ENCODE measurements at regions not wholly inside any gene's neighbourhood (a gene's known extent, or its start where the extent isn't known, plus 50 kb on each side); places are given as distances from the start of the nearest gene placed in this dataset.

GRCh38 chr9:13447843-13448422, 168.4 kb upstream of the MPDZ start:
- H3K27me3 ChIP-seq (ENCODE audit: insufficient read depth, poor library complexity, severe bottlenecking) = no peaks in the 10 kb centered on the region
- H3K27ac ChIP-seq (replicated peaks) = no peak overlapping the region
- H3K4me3 ChIP-seq (replicated peaks; ENCODE audit: insufficient read depth, low read length) = no peak overlapping the region
- no peak for DNase-seq (ENCODE audit: low read depth in 1 of 2, low spot score in 1 of 2)
- TF ChIP-seq, protein P1, sequence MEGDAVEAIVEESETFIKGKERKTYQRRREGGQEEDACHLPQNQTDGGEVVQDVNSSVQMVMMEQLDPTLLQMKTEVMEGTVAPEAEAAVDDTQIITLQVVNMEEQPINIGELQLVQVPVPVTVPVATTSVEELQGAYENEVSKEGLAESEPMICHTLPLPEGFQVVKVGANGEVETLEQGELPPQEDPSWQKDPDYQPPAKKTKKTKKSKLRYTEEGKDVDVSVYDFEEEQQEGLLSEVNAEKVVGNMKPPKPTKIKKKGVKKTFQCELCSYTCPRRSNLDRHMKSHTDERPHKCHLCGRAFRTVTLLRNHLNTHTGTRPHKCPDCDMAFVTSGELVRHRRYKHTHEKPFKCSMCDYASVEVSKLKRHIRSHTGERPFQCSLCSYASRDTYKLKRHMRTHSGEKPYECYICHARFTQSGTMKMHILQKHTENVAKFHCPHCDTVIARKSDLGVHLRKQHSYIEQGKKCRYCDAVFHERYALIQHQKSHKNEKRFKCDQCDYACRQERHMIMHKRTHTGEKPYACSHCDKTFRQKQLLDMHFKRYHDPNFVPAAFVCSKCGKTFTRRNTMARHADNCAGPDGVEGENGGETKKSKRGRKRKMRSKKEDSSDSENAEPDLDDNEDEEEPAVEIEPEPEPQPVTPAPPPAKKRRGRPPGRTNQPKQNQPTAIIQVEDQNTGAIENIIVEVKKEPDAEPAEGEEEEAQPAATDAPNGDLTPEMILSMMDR (IDR thresholded peaks at IDR 0.05; ENCODE audit: insufficient read depth, low read length) = no peak
- no peak for TF ChIP-seq REST (IDR thresholded peaks at IDR 0.05; ENCODE audit: insufficient replicate concordance, low read depth)
- TF ChIP-seq POLR2AphosphoS5 (IDR thresholded peaks at IDR 0.05; ENCODE audit: low read depth) = no peak
- no peak for TF ChIP-seq SPI1 (IDR thresholded peaks at IDR 0.05; ENCODE audit: borderline replicate concordance, low read depth)
- TF ChIP-seq GABPA (IDR thresholded peaks at IDR 0.05; ENCODE audit: low read depth) = no peak

DNA sequence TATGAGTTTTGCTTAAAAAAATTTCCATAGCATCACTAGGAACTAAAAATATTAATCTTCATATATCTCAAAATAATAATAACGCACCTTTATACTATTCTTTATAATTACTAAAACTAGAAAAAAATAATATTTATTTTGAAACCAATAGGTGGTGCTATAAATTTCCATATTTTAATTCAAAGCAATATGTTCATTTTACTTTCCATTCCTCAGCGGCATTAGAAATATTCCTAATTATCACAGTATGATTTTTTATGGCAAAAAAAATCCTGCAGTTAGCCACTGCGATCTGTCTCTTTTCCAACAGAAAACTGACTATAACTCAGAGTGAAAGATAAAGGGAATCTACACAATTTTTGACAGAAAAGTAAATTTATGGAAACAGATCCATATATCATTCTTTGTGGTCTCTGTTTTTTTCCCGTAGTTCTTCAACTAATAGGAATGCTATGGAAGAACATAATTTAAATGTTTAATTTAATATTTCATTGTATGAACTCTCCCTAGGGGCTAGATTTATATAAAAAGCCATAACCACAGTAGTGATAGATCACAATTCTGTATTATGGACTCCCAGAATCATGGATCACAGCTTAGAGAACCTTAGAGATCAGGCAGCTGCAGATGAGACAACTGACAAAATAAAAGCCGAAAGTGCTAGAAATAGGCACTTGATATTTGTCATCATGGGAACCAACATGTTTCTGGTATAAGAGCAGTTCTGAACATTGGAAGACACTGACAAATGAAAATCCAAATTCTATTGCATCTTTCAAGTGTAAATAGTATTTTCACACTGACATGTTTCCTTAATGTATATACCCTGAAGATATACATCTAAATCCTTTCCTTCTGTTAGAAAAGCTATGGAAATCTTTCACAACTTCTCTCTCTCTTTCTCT, 167.7 kb upstream of the MPDZ start:
- no peak for TF ChIP-seq GABPA (IDR thresholded peaks at IDR 0.05; ENCODE audit: low read depth)
- TF ChIP-seq POLR2AphosphoS5 (IDR thresholded peaks at IDR 0.05; ENCODE audit: low read depth) = no peak
- TF ChIP-seq, protein P1 (IDR thresholded peaks at IDR 0.05; ENCODE audit: insufficient read depth, low read length) = no peak
- TF ChIP-seq REST (IDR thresholded peaks at IDR 0.05; ENCODE audit: insufficient replicate concordance, low read depth) = no peak
- TF ChIP-seq SPI1 (IDR thresholded peaks at IDR 0.05; ENCODE audit: borderline replicate concordance, low read depth) = no peak
- DNase-seq (ENCODE audit: low read depth in 1 of 2, low spot score in 1 of 2) = no peak
- Histone ChIP-seq H3K27me3 (ENCODE audit: insufficient read depth, poor library complexity, severe bottlenecking) (no peaks in the 10 kb centered on the region), H3K4me3 (replicated peaks; ENCODE audit: insufficient read depth, low read length) (no peak overlapping the region), H3K27ac (replicated peaks) (no peak overlapping the region)

GRCh38 chr9:13446286-13446937, 166.9 kb upstream of the MPDZ start:
- Histone ChIP-seq H3K27ac (replicated peaks) (no peak overlapping the region), H3K4me3 (replicated peaks; ENCODE audit: insufficient read depth, low read length) (no peak overlapping the region), H3K27me3 (ENCODE audit: insufficient read depth, poor library complexity, severe bottlenecking) (no peaks in the 10 kb centered on the region)
- DNase-seq (ENCODE audit: low read depth in 1 of 2, low spot score in 1 of 2) = no peak
- TF ChIP-seq POLR2AphosphoS5 (IDR thresholded peaks at IDR 0.05; ENCODE audit: low read depth) (no peak), REST (IDR thresholded peaks at IDR 0.05; ENCODE audit: insufficient replicate concordance, low read depth) (no peak), GABPA (IDR thresholded peaks at IDR 0.05; ENCODE audit: low read depth) (no peak), SPI1 (IDR thresholded peaks at IDR 0.05; ENCODE audit: borderline replicate concordance, low read depth) (no peak)
- TF ChIP-seq, protein P1 (IDR thresholded peaks at IDR 0.05; ENCODE audit: insufficient read depth, low read length) = no peak
